Activated CD4-positive, alpha-beta T cell treated with anti-CD3 and anti-CD28 coated beads, Interleukin-2, amount 10 ng/mL, durations not matched to agents 7 days and 5 days (primary cell): ENCODE measurements at regions not wholly inside any gene's neighbourhood (a gene's known extent, or its start where the extent isn't known, plus 50 kb on each side); places are given as distances from the start of the nearest gene placed in this dataset.

Source experiments
- CTCF ChIA-PET: fragments of 350-600 bp; sonication (Branson Sonifier 250); formaldehyde crosslinking; loops from one replicate; lab custom pipeline; 2021; ENCODE audit warnings: antibody characterized with exemption; lab: Charles Lee
- POLR2A ChIA-PET: fragments of 350-600 bp; sonication (Branson Sonifier 250); formaldehyde crosslinking; loops from one replicate; lab custom pipeline; 2021; ENCODE audit warnings: antibody characterized with exemption; lab: Charles Lee
- DNase-seq: peaks from one replicate; pipeline ENCODE4 v3.0.0-alpha.2; 2020
- H3K27ac Mint-ChIP-seq: one replicate; pipeline ENCODE4 v1.8.0; 2021; ENCODE audit warnings: mild to moderate bottlenecking, moderate library complexity, mixed read lengths
- H3K27me3 Mint-ChIP-seq: one replicate; pipeline ENCODE4 v1.8.0; 2021; ENCODE audit warnings: mixed read lengths
- H3K36me3 Mint-ChIP-seq: one replicate; pipeline ENCODE4 v1.8.0; 2021; ENCODE audit warnings: low read depth, mixed read lengths
- H3K4me1 Mint-ChIP-seq: one replicate; pipeline ENCODE4 v1.8.0; 2021; ENCODE audit warnings: mixed read lengths
- H3K4me3 Mint-ChIP-seq: one replicate; pipeline ENCODE4 v1.8.0; 2021; ENCODE audit warnings: mild to moderate bottlenecking, moderate library complexity, mixed read lengths
- H3K9me3 Mint-ChIP-seq: one replicate; pipeline ENCODE4 v1.8.0; 2021; ENCODE audit warnings: mixed read lengths

DNA sequence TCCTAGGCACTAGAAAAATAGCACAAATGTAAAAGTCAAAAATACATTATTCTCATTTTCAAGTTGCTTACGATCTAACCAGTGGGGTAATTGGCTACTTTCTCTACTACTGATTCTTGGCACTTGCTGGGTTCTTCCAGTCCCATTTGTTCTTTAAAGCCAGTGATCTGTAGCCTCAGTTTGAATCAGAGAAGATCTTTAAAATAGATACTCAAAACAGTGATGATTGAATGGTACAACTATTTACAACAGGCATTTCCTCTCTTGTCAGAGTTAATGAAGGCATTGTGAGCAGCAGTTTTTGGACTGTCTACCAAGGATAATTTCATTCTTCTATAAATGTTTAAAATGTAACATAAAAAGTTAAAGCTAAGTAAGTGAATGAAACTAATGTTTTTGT is 128.3 kb upstream of the FSIP2 start:
- Mint-ChIP-seq H3K27me3 (no peaks in the 10 kb centered on the region), H3K36me3 (no peaks in the 10 kb centered on the region), H3K4me1 (no peaks in the 10 kb centered on the region), H3K9me3 (peaks cover 3% of the 10 kb centered on the region), H3K27ac (no peak overlapping the region), H3K4me3 (no peak overlapping the region)
- ChIA-PET CTCF (no interaction called here), POLR2A (no interaction called here)
- no peak for DNase-seq

DNA sequence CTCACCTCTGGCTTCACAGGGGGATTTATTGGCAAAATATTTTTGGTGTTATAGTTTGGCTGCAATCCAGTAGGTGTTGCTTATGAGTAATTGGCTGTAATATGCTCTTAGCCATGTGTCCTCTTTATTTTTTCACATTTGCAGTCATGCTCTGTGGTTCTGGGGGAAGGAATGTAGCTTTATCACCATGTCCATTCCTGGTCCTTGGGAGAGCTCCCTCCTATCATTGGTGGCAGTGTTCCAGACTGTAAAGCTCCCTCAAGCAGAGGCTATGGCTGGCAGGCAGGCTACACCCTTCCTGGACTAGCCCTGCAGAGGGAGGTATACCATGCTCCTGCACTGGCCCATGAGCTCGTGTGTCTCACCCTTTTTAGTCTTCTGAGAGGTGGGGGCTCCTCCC is 120.0 kb upstream of the FSIP2 start:
- Mint-ChIP-seq H3K4me1 (no peaks in the 10 kb centered on the region), H3K4me3 (no peak overlapping the region), H3K9me3 (peaks cover 10% of the 10 kb centered on the region), H3K27me3 (no peaks in the 10 kb centered on the region), H3K36me3 (no peaks in the 10 kb centered on the region), H3K27ac (no peak overlapping the region)
- ChIA-PET POLR2A (no interaction called here), CTCF (no interaction called here)
- DNase-seq, result no peak

DNA sequence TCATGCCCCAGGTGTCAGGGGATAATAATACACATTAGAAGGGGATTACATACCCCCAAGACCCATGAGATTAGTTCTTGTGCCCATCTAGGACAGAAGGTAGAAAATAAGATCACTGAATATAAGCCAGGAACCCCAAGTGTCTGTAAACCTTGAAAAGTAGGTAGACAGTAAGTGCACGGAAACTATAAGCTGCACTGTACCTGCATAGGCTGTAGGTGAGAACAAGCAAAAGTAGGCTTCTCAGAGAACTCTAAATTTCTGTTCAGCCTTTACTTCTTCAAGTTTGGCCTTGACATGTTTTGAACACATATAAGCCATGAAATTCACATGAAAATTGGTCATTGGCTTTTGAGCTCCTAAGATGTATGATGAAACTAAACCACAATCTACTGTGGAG is 113.0 kb upstream of the FSIP2 start:
- Mint-ChIP-seq H3K36me3 (no peaks in the 10 kb centered on the region), H3K27me3 (no peaks in the 10 kb centered on the region), H3K4me1 (no peaks in the 10 kb centered on the region), H3K4me3 (no peak overlapping the region), H3K9me3 (no peaks in the 10 kb centered on the region), H3K27ac (no peak overlapping the region)
- DNase-seq, result no peak
- ChIA-PET CTCF (no interaction called here), POLR2A (no interaction called here)

DNA sequence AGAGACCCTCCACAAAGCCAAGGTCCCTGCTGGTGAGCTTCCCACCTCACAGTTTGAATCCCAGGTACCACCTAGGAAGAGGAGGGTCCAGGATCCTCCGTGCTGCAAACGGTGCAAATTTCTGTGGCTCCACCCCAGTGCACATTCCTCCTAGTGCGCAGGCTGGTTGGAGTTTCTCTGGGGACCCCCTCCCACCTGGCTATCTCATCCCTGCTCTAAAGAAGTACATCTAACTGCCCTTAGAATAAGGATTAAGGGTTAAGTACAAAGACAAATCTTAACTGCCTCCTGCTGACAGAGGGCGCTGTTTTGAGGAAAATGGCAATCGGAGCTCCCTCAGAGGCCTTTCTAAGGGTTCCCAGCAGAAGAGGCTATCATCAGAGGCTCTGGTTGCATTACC is 109.6 kb upstream of the FSIP2 start:
- Mint-ChIP-seq H3K4me3 (no peak overlapping the region), H3K9me3 (no peaks in the 10 kb centered on the region), H3K27me3 (no peaks in the 10 kb centered on the region), H3K4me1 (no peaks in the 10 kb centered on the region), H3K36me3 (no peaks in the 10 kb centered on the region), H3K27ac (no peak overlapping the region)
- POLR2A ChIA-PET, result no interaction called here
- CTCF ChIA-PET, result no interaction called here
- DNase-seq, result no peak

DNA sequence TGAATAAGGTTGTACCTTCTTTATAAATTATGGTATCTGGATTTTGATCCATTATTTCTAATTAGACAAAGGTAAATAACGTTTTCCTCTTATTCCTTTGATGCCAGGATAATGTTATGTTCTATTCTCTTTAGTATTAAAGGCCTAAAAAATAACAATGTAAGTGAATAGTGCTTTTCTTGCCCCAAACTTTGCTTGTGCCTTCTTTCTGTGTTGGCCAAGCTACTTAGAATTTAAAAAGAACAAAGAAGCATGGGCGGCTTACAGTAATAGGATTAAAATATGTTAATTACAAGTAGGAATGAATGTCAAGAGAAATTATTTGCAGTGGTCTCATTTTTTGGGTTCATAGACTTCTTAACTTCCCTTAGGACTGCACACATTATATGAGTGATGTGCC is 105.0 kb upstream of the FSIP2 start:
- Mint-ChIP-seq H3K4me1 (no peaks in the 10 kb centered on the region), H3K27ac (no peak overlapping the region), H3K36me3 (no peaks in the 10 kb centered on the region), H3K4me3 (no peak overlapping the region), H3K27me3 (no peaks in the 10 kb centered on the region), H3K9me3 (no peaks in the 10 kb centered on the region)
- DNase-seq, result no peak
- ChIA-PET CTCF (no interaction called here), POLR2A (no interaction called here)

DNA sequence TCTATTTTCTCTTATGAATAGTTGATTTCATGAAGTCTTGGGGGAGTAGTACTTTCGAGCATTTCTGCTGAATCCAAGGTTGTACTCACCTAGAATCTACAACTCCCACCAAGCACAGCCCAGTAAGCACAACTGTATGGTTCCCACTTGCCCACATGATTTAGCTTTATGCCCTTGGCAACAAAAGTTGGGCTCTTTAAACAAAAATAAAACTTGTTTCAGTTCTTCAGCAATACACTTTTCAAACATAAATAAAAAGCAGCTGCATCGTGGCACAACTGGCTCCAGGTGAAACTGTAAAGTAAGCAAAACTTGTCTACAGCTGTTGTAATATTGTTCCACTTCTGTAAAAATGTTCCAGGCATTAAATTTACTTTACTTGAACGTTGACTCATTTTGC is 99.8 kb upstream of the FSIP2 start:
- DNase-seq, result no peak
- CTCF ChIA-PET, result no interaction called here
- Mint-ChIP-seq H3K4me1 (no peaks in the 10 kb centered on the region), H3K27ac (no peak overlapping the region), H3K27me3 (no peaks in the 10 kb centered on the region), H3K36me3 (no peaks in the 10 kb centered on the region), H3K4me3 (no peak overlapping the region), H3K9me3 (no peaks in the 10 kb centered on the region)
- POLR2A ChIA-PET, result no interaction called here

DNA sequence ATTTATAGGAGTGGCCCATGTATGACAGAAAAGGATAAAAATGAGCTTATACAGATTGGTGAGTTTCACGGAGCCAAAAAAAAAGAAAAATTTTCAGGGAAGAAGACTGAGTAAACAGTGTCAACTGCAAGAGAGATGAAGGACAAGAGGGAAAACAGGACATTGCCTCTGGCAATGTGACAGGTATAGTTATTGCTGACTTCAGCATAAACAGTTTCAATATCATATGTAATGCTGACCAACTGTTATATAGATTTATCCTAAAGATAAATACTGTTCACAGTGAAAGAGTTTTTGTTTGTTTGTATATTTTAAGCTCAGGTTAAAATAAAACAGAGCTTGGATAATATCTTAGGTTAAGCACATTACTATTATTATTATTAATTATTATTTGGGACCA is 98.0 kb upstream of the FSIP2 start:
- no peak for DNase-seq
- Mint-ChIP-seq H3K27ac (no peak overlapping the region), H3K4me3 (no peak overlapping the region), H3K36me3 (no peaks in the 10 kb centered on the region), H3K9me3 (no peaks in the 10 kb centered on the region), H3K4me1 (no peaks in the 10 kb centered on the region), H3K27me3 (no peaks in the 10 kb centered on the region)
- POLR2A ChIA-PET, result no interaction called here
- CTCF ChIA-PET, result interaction anchor here (0.6 to 1.0 kb wide), 2 partner anchors 13 to 1480 kb away, joined by 3 read pairs; no protein-coding TSS in a partner anchor

DNA sequence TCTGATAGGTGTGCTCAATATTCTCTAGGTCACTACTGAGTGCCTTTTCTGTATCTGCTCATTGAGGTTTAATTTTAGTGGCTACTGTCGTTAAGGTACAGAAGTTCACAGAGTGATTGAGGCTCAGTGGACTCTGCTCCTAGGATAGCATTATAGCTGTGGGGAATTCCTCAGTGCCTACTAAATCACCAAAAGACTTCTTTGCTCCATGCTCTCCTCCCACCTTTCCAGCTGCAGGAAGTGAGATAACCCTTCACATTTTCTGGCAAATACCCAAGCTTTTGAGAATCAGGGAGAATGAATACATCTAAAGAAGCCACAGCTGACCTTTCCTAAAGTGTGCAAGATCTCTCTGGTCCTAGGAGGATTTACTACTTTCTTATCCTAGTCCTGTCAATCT is 95.2 kb upstream of the FSIP2 start:
- no peaks in the 10 kb centered on the region for H3K4me1 Mint-ChIP-seq
- no peak overlapping the region for H3K27ac Mint-ChIP-seq
- H3K27me3 Mint-ChIP-seq, result no peaks in the 10 kb centered on the region
- H3K9me3 Mint-ChIP-seq, result no peaks in the 10 kb centered on the region
- no peaks in the 10 kb centered on the region for H3K36me3 Mint-ChIP-seq
- H3K4me3 Mint-ChIP-seq, result no peak overlapping the region
- POLR2A ChIA-PET, result no interaction called here
- CTCF ChIA-PET, result no interaction called here
- no peak for DNase-seq

DNA sequence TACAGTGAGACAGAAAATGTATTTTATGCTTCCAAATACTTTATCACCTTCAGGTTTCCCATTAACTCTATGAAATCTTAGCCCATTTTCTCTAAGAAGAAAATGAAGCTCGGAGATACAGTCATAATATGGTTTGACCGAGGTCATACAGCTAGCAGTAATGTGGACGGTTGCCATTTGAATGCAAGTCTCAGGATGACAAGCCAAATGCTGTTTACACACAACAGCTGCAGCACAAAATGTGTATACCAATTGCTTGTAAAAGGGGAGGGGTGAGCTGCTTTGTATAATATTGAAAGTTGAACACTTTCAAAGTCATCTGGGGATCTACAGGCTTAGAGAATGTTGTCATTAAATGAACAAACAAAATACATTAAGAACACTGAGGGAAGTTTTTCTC is 93.8 kb upstream of the FSIP2 start:
- ChIA-PET POLR2A (interaction anchor here (0.6 kb wide), 1 partner anchor 14 kb away, joined by 3 read pairs; no protein-coding TSS in a partner anchor), CTCF (interaction anchor here (0.7 kb wide), 1 partner anchor 19 kb away, joined by 3 read pairs; no protein-coding TSS in a partner anchor)
- H3K27me3 Mint-ChIP-seq, result no peaks in the 10 kb centered on the region
- no peak overlapping the region for H3K4me3 Mint-ChIP-seq
- DNase-seq, result no peak
- H3K36me3 Mint-ChIP-seq, result no peaks in the 10 kb centered on the region
- no peak overlapping the region for H3K27ac Mint-ChIP-seq
- H3K9me3 Mint-ChIP-seq, result no peaks in the 10 kb centered on the region
- H3K4me1 Mint-ChIP-seq, result no peaks in the 10 kb centered on the region

DNA sequence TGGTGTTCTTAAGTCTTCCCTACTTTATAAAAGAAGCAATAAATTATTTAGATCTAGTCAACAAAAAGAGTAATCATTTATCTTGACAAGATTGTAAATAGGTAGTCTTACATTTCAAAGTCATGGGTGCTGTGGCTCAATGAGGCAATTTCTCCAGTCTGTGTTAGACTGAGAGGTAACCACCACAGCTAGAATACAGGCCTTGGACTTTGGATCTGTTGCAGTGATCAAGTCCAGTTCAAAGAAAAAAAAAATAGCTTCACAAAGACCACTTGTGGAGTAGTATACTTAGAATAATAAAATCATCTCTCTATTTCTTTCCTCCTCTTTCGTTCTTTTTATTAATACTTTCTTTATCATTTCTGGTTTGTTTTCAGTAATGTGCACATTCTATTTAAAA is 93.1 kb upstream of the FSIP2 start:
- ChIA-PET POLR2A (no interaction called here), CTCF (no interaction called here)
- Mint-ChIP-seq H3K4me1 (no peaks in the 10 kb centered on the region), H3K4me3 (no peak overlapping the region), H3K27ac (no peak overlapping the region), H3K36me3 (no peaks in the 10 kb centered on the region), H3K9me3 (no peaks in the 10 kb centered on the region), H3K27me3 (no peaks in the 10 kb centered on the region)
- DNase-seq, result no peak

DNA sequence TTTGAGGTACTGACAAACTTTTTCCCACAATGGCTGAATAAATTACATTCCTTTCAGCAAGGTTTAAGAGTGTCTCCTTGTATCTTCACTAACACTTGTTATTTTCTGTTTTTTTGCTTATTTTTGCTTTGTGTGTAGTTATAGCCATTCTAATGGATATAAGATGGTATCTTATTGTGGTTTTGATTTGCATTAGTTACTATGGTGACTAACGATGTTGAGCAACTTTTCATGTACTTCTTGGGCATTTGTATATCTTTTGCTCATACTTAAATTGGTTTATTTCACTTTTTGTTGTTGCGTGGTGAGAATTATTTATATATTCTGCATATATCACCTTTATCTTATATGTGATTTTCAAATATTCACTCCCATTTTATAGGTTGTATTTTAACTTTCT is 79.9 kb upstream of the FSIP2 start:
- H3K36me3 Mint-ChIP-seq, result no peaks in the 10 kb centered on the region
- DNase-seq, result no peak
- H3K27ac Mint-ChIP-seq, result no peak overlapping the region
- no peaks in the 10 kb centered on the region for H3K4me1 Mint-ChIP-seq
- H3K27me3 Mint-ChIP-seq, result no peaks in the 10 kb centered on the region
- CTCF ChIA-PET, result no interaction called here
- H3K9me3 Mint-ChIP-seq, result no peaks in the 10 kb centered on the region
- POLR2A ChIA-PET, result no interaction called here
- no peak overlapping the region for H3K4me3 Mint-ChIP-seq

DNA sequence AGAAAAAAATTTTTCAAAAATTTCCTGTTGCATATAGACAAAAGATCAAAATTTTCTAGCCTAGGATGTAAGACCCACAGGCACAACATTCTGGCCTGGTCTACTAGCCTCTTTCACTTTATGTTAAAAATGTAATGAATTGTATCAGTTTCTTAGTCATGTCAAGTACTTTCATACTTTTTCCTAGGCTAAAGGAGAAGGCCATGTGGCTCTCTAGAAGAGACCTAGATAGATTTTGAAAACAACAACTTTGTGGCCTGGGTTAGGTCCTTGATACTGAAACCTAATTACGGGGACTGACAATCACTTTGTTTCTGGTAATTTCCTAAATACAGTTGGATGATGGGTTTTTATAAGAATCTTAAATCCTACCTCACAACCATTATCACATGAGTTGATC is 74.8 kb upstream of the FSIP2 start:
- Mint-ChIP-seq H3K27me3 (no peaks in the 10 kb centered on the region), H3K36me3 (no peaks in the 10 kb centered on the region), H3K27ac (no peak overlapping the region), H3K4me3 (no peak overlapping the region), H3K9me3 (no peaks in the 10 kb centered on the region), H3K4me1 (no peaks in the 10 kb centered on the region)
- ChIA-PET POLR2A (no interaction called here), CTCF (interaction anchor here (0.6 kb wide), 1 partner anchor 20 kb away, joined by 3 read pairs; no protein-coding TSS in a partner anchor)
- DNase-seq, result no peak

DNA sequence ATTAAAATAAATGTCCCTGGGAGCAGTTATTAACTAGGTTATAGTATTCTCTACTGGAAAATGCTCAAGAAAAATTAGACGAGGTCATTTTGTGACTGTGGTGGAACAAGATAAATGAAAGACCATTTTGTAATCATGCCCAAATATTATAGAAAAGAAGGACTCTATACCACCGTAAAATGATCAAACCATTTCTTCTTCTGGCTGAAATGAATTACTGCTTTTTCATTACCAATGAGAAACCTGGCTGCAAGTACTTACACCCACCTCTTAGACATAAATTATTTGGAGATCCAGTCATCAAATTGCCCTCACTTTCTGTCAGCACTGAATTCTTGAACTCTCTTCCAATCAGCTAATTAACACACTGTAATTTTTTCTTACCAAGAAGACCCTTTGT is 74.2 kb upstream of the FSIP2 start:
- Mint-ChIP-seq H3K36me3 (no peaks in the 10 kb centered on the region), H3K27me3 (no peaks in the 10 kb centered on the region), H3K4me1 (no peaks in the 10 kb centered on the region), H3K4me3 (no peak overlapping the region), H3K9me3 (no peaks in the 10 kb centered on the region), H3K27ac (no peak overlapping the region)
- ChIA-PET POLR2A (no interaction called here), CTCF (no interaction called here)
- no peak for DNase-seq

DNA sequence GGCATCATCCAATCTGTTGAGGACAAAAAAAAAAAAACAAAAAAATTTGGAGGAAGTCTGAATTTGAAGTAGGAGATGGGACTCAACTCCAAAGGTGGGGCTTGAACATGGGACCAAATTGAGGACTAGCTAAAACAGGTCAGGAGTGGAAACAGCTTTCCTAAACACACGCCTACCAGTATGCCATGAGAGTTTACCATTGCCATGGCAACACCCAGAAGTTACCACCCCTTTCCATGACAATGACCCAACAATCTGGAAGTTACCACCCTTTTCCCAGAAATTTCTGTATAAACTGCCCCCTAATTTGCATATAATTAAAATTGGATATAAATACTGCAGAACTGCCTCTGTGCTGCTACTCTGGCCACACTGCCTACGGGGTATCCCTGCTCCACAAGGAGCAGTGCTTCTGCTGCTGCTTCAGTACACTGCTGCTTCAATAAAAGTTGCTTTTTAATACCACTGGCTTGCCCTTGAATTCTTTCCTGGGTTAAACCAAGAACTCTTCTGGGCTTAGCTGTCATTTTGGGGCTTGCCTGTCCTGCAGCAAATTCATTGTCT is 73.3 kb upstream of the FSIP2 start:
- no peak overlapping the region for H3K4me3 Mint-ChIP-seq
- H3K9me3 Mint-ChIP-seq, result no peaks in the 10 kb centered on the region
- no peaks in the 10 kb centered on the region for H3K4me1 Mint-ChIP-seq
- no peak overlapping the region for H3K27ac Mint-ChIP-seq
- DNase-seq, result no peak
- CTCF ChIA-PET, result no interaction called here
- no peaks in the 10 kb centered on the region for H3K27me3 Mint-ChIP-seq
- H3K36me3 Mint-ChIP-seq, result no peaks in the 10 kb centered on the region
- POLR2A ChIA-PET, result no interaction called here
